Lower leg skin (tissue), 4 donors: ENCODE measurements at regions not wholly inside any gene's neighbourhood (a gene's known extent, or its start where the extent isn't known, plus 50 kb on each side); places are given as distances from the start of the nearest gene placed in this dataset.

ENCODE experiments used
- DNase-seq, 2 donors: peaks; one replicate each; pipeline ENCODE4 v3.0.0-alpha.2; 2019; ENCODE audit warnings: low spot score in 2 of 2
- H3K4me3 ChIP-seq: fragments of 200-600 bp; sonication (generic); 2 replicates; pipeline ENCODE4 v1.5.1; 2017; ENCODE audit warnings: mild to moderate bottlenecking, low read depth; ENCODE audit not compliant: poor library complexity, severe bottlenecking
- POLR2A ChIP-seq, 2 donors: fragments of 450-650 bp; IDR thresholded peaks; one replicate each; pipeline ENCODE4 v1.6.1; 2016 to 2017; ENCODE audit warnings: antibody characterized with exemption in 2 of 2, mild to moderate bottlenecking in 1 of 2, moderate library complexity in 1 of 2
- WGBS, 2 donors: methylation state at CpG; one replicate each; pipeline ENCODE4 v1.1.5; 2018; 5-methylcytosine and 5-hydroxymethylcytosine counted together
- intact Hi-C: fragments of 100-400 bp; cut with DNase I; formaldehyde crosslinking; loops from one replicate; pipeline ENCODE4 v1.15.0; 2023; ENCODE audit warnings: low total_unique reads
- TF ChIP-seq, protein P1 (sequence below), 3 donors: fragments of 450-650 bp; IDR thresholded peaks; one replicate each; pipeline ENCODE4 v1.5.1; 2016; ENCODE audit warnings: antibody characterized with exemption in 3 of 3, mild to moderate bottlenecking in 3 of 3, moderate library complexity in 2 of 3

DNA sequence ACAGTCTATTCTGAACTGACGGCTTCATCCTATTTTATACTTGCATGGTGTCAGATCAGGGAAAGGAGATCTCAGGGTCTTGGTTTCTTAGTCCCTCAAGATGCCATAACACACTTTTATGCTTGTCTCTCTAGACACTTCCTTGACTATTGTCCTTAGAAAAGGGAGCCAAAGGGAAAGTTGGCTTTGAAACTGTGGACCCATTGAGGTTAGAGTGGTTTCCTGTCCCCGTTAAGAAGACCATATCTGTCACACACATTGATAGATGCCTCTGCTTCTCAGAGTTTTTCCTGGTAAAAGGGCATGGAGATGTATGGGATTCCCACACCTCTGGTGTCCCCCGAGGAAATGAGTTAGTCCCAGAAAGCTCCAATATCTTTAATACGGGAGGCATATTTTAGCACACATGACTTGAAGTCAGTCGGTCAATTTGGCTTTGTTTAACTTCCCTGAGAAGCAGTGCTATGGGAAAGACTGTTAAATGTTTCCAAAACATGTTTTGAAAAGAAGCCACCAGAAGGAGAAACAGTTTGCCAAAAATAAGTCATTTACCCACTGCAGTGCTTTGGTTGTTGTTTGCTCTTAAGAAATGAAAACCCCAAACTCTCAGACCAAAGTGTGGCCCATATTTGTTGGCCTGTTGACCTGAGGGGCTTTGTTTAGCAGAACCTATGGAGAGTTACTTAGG is 133.4 kb upstream of the CXCR4 start:
- DNase-seq = no peak
- TF ChIP-seq, protein P1, sequence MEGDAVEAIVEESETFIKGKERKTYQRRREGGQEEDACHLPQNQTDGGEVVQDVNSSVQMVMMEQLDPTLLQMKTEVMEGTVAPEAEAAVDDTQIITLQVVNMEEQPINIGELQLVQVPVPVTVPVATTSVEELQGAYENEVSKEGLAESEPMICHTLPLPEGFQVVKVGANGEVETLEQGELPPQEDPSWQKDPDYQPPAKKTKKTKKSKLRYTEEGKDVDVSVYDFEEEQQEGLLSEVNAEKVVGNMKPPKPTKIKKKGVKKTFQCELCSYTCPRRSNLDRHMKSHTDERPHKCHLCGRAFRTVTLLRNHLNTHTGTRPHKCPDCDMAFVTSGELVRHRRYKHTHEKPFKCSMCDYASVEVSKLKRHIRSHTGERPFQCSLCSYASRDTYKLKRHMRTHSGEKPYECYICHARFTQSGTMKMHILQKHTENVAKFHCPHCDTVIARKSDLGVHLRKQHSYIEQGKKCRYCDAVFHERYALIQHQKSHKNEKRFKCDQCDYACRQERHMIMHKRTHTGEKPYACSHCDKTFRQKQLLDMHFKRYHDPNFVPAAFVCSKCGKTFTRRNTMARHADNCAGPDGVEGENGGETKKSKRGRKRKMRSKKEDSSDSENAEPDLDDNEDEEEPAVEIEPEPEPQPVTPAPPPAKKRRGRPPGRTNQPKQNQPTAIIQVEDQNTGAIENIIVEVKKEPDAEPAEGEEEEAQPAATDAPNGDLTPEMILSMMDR (IDR thresholded peaks at IDR 0.05) = no peak
- no peak for TF ChIP-seq POLR2A (IDR thresholded peaks at IDR 0.05)
- no peak overlapping the region for H3K4me3 ChIP-seq
- 52 to 53% methylated on average over 5 of the region's 5 CpGs for WGBS, 2 donors
- intact Hi-C loops = no loop called here

DNA sequence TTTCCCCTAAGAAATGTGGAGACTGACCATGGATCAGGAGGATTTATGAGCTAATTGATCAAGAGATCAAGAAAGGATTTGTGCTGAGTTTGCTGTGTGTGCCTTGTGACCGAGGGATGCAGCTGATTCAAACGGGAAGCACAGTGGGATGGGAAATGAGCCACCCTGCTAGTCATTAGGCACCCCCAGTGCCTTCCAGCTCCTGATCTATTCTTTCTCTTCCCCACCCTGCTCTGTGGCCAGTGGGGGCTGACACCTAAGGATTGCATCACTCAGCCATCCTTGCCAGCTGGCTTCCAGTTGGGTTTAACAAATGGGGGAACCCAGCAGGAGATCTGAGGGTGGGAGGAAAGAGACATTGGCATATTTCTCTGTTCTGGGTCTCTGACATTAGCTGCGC is 132.2 kb upstream of the CXCR4 start:
- no peak for DNase-seq
- WGBS, 2 donors = 43 to 66% methylated on average over 3 of the region's 3 CpGs
- no peak for TF ChIP-seq POLR2A (IDR thresholded peaks at IDR 0.05)
- TF ChIP-seq, protein P1 (IDR thresholded peaks at IDR 0.05) = no peak
- H3K4me3 ChIP-seq = no peak overlapping the region
- intact Hi-C loops = no loop called here

DNA sequence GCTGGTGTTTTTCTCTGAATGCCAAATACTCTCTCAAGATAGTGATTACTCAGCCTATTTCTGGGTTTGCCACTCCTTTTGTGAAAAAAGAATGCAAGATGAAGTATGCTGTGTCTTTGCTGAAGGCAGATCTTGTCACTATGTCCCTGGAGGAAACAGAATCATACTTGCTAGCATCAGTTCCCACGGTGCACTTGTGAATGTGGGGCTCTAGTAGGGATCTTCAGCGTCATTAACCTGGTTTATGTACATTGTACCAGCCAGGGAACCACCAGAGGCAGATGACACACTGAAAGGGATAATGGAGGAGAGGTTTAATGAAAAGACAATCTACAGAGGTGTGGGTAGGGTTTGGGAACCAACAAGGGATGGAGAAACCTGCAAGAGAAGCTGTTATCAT is 131.0 kb upstream of the CXCR4 start:
- 82 to 88% methylated on average over 2 of the region's 2 CpGs for WGBS, 2 donors

DNA sequence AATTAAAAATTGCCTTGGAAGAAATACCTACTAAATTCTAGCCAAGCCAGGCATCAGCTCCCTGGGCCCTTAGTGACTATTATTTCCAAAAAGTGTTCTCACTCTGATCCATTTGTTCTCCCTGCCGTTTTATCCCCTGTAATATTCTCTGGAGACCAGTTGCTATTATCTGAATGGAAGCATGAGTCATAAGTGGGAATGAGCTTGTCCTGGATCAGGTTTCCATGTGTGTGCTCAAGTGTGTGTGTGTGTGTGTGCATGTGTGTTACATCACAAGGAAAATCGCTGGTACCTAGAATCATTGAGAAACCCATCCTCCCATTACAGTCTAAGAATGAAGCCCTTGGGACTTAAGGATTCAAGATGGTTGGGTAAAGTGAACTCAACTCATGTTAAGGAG is 130.3 kb upstream of the CXCR4 start:
- 46 to 58% methylated on average over 2 of the region's 2 CpGs for WGBS, 2 donors
- H3K4me3 ChIP-seq = no peak overlapping the region
- TF ChIP-seq, protein P1 (IDR thresholded peaks at IDR 0.05) = no peak
- TF ChIP-seq POLR2A (IDR thresholded peaks at IDR 0.05) = no peak
- DNase-seq = no peak
- intact Hi-C loops = no loop called here

More for the DNA sequence above, 131.0 kb upstream of the CXCR4 start:
- no peak for DNase-seq
- TF ChIP-seq, protein P1 (IDR thresholded peaks at IDR 0.05) = no peak
- no peak for TF ChIP-seq POLR2A (IDR thresholded peaks at IDR 0.05)
- intact Hi-C loops = no loop called here
- no peak overlapping the region for H3K4me3 ChIP-seq

DNA sequence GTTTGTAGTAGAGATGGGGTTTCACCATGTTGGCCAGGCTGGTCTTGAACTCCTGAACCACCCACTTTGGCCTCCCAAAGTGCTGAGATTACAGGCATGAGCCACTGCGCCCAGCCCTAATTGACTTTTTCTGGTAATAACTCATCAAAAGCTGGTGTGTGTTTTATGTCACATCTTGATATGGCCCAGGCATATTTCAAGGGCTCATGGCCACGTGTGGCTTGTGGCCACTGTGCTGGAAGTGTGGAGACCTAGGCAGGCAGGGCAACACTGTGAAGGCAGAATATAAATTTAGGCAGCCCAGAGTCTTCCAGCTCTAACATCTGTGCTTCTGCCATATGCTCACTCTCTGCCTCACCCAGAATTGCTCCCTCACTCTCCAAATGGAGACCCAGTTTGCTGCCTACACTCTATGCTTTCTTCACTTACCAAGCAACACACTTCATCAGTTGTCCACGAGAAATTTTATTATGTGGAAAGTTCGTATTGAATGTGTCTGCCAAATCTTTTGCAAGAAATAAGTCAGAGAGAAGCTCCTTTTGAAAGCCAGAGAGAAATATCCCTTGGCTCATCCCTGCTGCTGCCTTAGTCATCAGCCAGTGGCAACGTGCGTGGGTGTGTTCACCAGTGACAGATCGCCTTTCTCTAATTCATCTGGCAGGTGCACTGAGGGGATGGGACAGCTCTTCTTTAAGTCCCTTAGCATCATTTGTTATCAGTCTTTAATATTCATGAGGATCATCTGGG is 129.4 kb upstream of the CXCR4 start:
- intact Hi-C loops = no loop called here

More for the DNA sequence above, 129.4 kb upstream of the CXCR4 start:
- no peak for DNase-seq
- 44 to 46% methylated on average over 7 of the region's 7 CpGs for WGBS, 2 donors
- no peak overlapping the region for H3K4me3 ChIP-seq
- TF ChIP-seq POLR2A (IDR thresholded peaks at IDR 0.05) = no peak
- TF ChIP-seq, protein P1 (IDR thresholded peaks at IDR 0.05) = no peak
